Neural cell (in vitro differentiated cells): ENCODE measurements at regions not wholly inside any gene's neighbourhood (a gene's known extent, or its start where the extent isn't known, plus 50 kb on each side); places are given as distances from the start of the nearest gene placed in this dataset.

Source experiments
- H2AFZ ChIP-seq: fragments of 200-600, 300-800 bp; sonication (generic), shearing (Covaris generic); 2 replicates; pipeline ENCODE4 v1.6.0; 2014; ENCODE audit warnings: low read depth, mild to moderate bottlenecking, antibody characterized with exemption, low read length, moderate library complexity
- H3F3A ChIP-seq: fragments of 200-600 bp; shearing (Covaris generic); 2 replicates; pipeline ENCODE4 v1.6.1; 2016; ENCODE audit warnings: mild to moderate bottlenecking, moderate library complexity, mixed read lengths, antibody characterized with exemption, low read length; ENCODE audit not compliant: insufficient read depth, poor library complexity, severe bottlenecking
- H3K27ac ChIP-seq: fragments of 200-600, 300-800 bp; sonication (generic), shearing (Covaris generic); 2 replicates; pipeline ENCODE4 v1.5.1; 2014; ENCODE audit warnings: mild to moderate bottlenecking, low read length, moderate library complexity
- H3K27me3 ChIP-seq: fragments of 300-800, 200-600 bp; sonication (generic), shearing (Covaris generic); 2 replicates; pipeline ENCODE4 v1.6.0; 2014; ENCODE audit warnings: mild to moderate bottlenecking, low read depth, low read length, moderate library complexity; ENCODE audit not compliant: insufficient read depth
- H3K36me3 ChIP-seq: fragments of 300-800, 200-600 bp; sonication (generic), shearing (Covaris generic); 2 replicates; pipeline ENCODE4 v1.5.1; 2014; ENCODE audit warnings: mild to moderate bottlenecking, antibody characterized with exemption, low read length, moderate library complexity; ENCODE audit not compliant: insufficient read depth
- H3K4me2 ChIP-seq: fragments of 300-800, 200-600 bp; sonication (generic), shearing (Covaris generic); 2 replicates; pipeline ENCODE4 v1.6.0; 2014; ENCODE audit warnings: mild to moderate bottlenecking, low read length
- H3K4me3 ChIP-seq: fragments of 300-800, 200-600 bp; sonication (generic), shearing (Covaris generic); 2 replicates; pipeline ENCODE4 v1.5.1; 2014; ENCODE audit warnings: mild to moderate bottlenecking, low read length, moderate library complexity
- H3K79me2 ChIP-seq: fragments of 200-600 bp; shearing (Covaris generic); replicated peaks from 2 replicates; pipeline ENCODE4 v1.6.0; 2014; ENCODE audit warnings: mild to moderate bottlenecking, low read length, moderate library complexity; ENCODE audit not compliant: insufficient read depth
- H3K9ac ChIP-seq: fragments of 300-800, 200-600 bp; sonication (generic), shearing (Covaris generic); 2 replicates; pipeline ENCODE4 v1.6.1; 2016; ENCODE audit warnings: mild to moderate bottlenecking, low read length, mixed read lengths
- H3K9me2 ChIP-seq: fragments of 200-600 bp; shearing (Covaris generic); 2 replicates; pipeline ENCODE4 v1.6.1; 2016; ENCODE audit warnings: mild to moderate bottlenecking, low read length, mixed read lengths; ENCODE audit not compliant: insufficient read depth
- H3K9me3 ChIP-seq: fragments of 200-600, 300-800 bp; sonication (generic), shearing (Covaris generic); 2 replicates; pipeline ENCODE4 v1.6.1; 2016; ENCODE audit warnings: mild to moderate bottlenecking, mixed run types, low read length, moderate library complexity, mixed read lengths
- H4K20me1 ChIP-seq: fragments of 200-600 bp; shearing (Covaris generic); 2 replicates; pipeline ENCODE4 v1.6.1; 2016; ENCODE audit warnings: mild to moderate bottlenecking, mixed run types; ENCODE audit not compliant: insufficient read depth
- EP300 ChIP-seq: fragments of 450-650 bp; conservative IDR thresholded peaks from 2 replicates; pipeline ENCODE4 v1.6.1; 2014; ENCODE audit warnings: antibody characterized with exemption, mild to moderate bottlenecking, moderate library complexity; ENCODE audit not compliant: poor library complexity, severe bottlenecking
- EZH2 ChIP-seq: fragments of 200-600, 300-800 bp; shearing (Covaris generic), sonication (generic); IDR thresholded peaks from 2 replicates; pipeline ENCODE4 v1.6.1; 2014; ENCODE audit warnings: antibody characterized with exemption, low read length, borderline replicate concordance, mild to moderate bottlenecking; ENCODE audit not compliant: insufficient read depth, poor library complexity, severe bottlenecking
- MXI1 ChIP-seq: fragments of 450-650 bp; conservative IDR thresholded peaks from 2 replicates; pipeline ENCODE4 v1.6.1; 2014; ENCODE audit warnings: antibody characterized with exemption, mild to moderate bottlenecking; ENCODE audit not compliant: poor library complexity, severe bottlenecking
- POLR2AphosphoS5 ChIP-seq: IDR thresholded peaks from 2 replicates; pipeline ENCODE4 v1.6.1; 2012
- RAD21 ChIP-seq: fragments of 450-650 bp; conservative IDR thresholded peaks from 2 replicates; pipeline ENCODE4 v1.6.1; 2014; ENCODE audit warnings: antibody characterized with exemption, mild to moderate bottlenecking, moderate library complexity
- SMC3 ChIP-seq: fragments of 450-650 bp; conservative IDR thresholded peaks from 2 replicates; pipeline ENCODE4 v1.6.1; 2014; ENCODE audit warnings: antibody characterized with exemption, mild to moderate bottlenecking, moderate library complexity; ENCODE audit not compliant: poor library complexity
- TAF1 ChIP-seq: IDR thresholded peaks from 2 replicates; pipeline ENCODE4 v1.6.1; 2012; ENCODE audit warnings: low read depth
- TF ChIP-seq, protein P1 (sequence below): IDR thresholded peaks from 2 replicates; pipeline ENCODE4 v1.6.1; 2012; ENCODE audit warnings: borderline replicate concordance
- TF ChIP-seq, protein P2 (sequence below): fragments of 450-650 bp; IDR thresholded peaks from 2 replicates; pipeline ENCODE4 v1.5.1; 2014; ENCODE audit warnings: antibody characterized with exemption, mild to moderate bottlenecking, moderate library complexity; ENCODE audit not compliant: poor library complexity, severe bottlenecking

DNA sequence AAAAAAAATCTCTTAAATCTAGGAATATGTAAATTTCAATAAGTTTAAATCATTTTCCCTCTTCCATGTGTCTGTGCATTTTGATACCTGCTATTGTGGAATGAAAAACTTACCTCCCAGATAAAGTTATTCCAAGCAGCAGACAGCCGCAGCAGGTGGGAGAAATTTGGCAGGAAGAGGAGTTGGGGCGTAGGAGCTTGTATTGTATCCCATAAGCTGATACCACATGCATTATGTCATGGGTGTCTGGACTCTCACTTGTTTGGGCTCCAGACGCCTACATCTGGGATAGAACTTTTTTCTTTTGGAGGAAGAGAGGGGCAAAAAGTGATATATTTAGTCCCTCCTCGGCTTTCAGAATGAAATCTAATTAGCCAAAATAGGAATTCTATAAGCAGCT, 59.3 kb upstream of the TCF4 start:
- H3K9me3 ChIP-seq = no peaks in the 10 kb centered on the region
- no peak overlapping the region for H2AFZ ChIP-seq
- no peak overlapping the region for H3K4me2 ChIP-seq
- no peaks in the 10 kb centered on the region for H4K20me1 ChIP-seq
- TF ChIP-seq EZH2 (no peak), RAD21 (no peak), TAF1 (no peak), MXI1 (no peak), POLR2AphosphoS5 (no peak), SMC3 (no peak), EP300 (no peak)
- TF ChIP-seq, protein P1, sequence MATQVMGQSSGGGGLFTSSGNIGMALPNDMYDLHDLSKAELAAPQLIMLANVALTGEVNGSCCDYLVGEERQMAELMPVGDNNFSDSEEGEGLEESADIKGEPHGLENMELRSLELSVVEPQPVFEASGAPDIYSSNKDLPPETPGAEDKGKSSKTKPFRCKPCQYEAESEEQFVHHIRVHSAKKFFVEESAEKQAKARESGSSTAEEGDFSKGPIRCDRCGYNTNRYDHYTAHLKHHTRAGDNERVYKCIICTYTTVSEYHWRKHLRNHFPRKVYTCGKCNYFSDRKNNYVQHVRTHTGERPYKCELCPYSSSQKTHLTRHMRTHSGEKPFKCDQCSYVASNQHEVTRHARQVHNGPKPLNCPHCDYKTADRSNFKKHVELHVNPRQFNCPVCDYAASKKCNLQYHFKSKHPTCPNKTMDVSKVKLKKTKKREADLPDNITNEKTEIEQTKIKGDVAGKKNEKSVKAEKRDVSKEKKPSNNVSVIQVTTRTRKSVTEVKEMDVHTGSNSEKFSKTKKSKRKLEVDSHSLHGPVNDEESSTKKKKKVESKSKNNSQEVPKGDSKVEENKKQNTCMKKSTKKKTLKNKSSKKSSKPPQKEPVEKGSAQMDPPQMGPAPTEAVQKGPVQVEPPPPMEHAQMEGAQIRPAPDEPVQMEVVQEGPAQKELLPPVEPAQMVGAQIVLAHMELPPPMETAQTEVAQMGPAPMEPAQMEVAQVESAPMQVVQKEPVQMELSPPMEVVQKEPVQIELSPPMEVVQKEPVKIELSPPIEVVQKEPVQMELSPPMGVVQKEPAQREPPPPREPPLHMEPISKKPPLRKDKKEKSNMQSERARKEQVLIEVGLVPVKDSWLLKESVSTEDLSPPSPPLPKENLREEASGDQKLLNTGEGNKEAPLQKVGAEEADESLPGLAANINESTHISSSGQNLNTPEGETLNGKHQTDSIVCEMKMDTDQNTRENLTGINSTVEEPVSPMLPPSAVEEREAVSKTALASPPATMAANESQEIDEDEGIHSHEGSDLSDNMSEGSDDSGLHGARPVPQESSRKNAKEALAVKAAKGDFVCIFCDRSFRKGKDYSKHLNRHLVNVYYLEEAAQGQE = no peak
- TF ChIP-seq, protein P2, sequence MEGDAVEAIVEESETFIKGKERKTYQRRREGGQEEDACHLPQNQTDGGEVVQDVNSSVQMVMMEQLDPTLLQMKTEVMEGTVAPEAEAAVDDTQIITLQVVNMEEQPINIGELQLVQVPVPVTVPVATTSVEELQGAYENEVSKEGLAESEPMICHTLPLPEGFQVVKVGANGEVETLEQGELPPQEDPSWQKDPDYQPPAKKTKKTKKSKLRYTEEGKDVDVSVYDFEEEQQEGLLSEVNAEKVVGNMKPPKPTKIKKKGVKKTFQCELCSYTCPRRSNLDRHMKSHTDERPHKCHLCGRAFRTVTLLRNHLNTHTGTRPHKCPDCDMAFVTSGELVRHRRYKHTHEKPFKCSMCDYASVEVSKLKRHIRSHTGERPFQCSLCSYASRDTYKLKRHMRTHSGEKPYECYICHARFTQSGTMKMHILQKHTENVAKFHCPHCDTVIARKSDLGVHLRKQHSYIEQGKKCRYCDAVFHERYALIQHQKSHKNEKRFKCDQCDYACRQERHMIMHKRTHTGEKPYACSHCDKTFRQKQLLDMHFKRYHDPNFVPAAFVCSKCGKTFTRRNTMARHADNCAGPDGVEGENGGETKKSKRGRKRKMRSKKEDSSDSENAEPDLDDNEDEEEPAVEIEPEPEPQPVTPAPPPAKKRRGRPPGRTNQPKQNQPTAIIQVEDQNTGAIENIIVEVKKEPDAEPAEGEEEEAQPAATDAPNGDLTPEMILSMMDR = no peak
- no peak overlapping the region for H3K4me3 ChIP-seq
- no peaks in the 10 kb centered on the region for H3K36me3 ChIP-seq
- no peak overlapping the region for H3K27ac ChIP-seq
- H3K27me3 ChIP-seq = no peaks in the 10 kb centered on the region
- no peaks in the 10 kb centered on the region for H3F3A ChIP-seq
- H3K9ac ChIP-seq = no peak overlapping the region
- H3K79me2 ChIP-seq = no peaks in the 10 kb centered on the region
- no peaks in the 10 kb centered on the region for H3K9me2 ChIP-seq

DNA sequence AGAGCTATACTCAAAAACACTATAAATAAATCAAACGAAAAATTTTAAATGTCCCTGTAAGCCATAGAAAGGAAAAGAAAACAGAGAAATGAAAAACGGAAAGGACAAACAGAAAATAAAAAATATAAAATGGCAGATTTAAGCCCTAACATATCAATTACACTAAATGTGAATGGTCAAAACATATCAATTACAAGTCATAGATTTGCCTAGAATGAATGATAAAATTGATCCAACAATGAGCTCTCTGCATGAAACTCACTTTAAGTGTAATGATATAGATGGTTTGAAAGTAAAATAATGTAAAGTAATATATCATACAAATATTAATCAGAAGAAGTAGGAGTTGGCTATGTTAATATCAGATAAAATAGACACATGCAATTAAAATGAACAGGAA, 54.2 kb upstream of the TCF4 start:
- Histone ChIP-seq H3K4me3 (no peak overlapping the region), H3K9me2 (no peaks in the 10 kb centered on the region), H3K9ac (no peak overlapping the region), H2AFZ (no peak overlapping the region), H3K36me3 (no peaks in the 10 kb centered on the region), H3K9me3 (no peaks in the 10 kb centered on the region), H4K20me1 (no peaks in the 10 kb centered on the region), H3K27me3 (no peaks in the 10 kb centered on the region), H3K4me2 (no peak overlapping the region), H3F3A (no peaks in the 10 kb centered on the region), H3K27ac (no peak overlapping the region), H3K79me2 (no peaks in the 10 kb centered on the region)
- TF ChIP-seq SMC3 = no peak
- no peak for TF ChIP-seq POLR2AphosphoS5
- no peak for TF ChIP-seq MXI1
- TF ChIP-seq, protein P2 = no peak
- no peak for TF ChIP-seq TAF1
- TF ChIP-seq EP300 = no peak
- no peak for TF ChIP-seq RAD21
- TF ChIP-seq EZH2 = no peak
- TF ChIP-seq, protein P1 = no peak
